ENCODE measurements at regions not wholly inside any gene's neighbourhood (a gene's known extent, or its start where the extent isn't known, plus 50 kb on each side); places are given as distances from the start of the nearest gene placed in this dataset.

- TF ChIP-seq, protein P1, sequence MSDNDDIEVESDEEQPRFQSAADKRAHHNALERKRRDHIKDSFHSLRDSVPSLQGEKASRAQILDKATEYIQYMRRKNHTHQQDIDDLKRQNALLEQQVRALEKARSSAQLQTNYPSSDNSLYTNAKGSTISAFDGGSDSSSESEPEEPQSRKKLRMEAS (IDR thresholded peaks at IDR 0.05): no peak
- TF ChIP-seq ELF1 (IDR thresholded peaks at IDR 0.05; ENCODE audit: borderline replicate concordance, low read depth): no peak
- no peak for TF ChIP-seq POLR2AphosphoS5 (IDR thresholded peaks at IDR 0.05; ENCODE audit: low read depth, low read length)
- TF ChIP-seq ZNF274 (IDR thresholded peaks at IDR 0.05; ENCODE audit: low read depth, low read length): no peak
- TF ChIP-seq SIN3A (IDR thresholded peaks at IDR 0.05; ENCODE audit: low read depth): no peak
- TF ChIP-seq, protein P2, sequence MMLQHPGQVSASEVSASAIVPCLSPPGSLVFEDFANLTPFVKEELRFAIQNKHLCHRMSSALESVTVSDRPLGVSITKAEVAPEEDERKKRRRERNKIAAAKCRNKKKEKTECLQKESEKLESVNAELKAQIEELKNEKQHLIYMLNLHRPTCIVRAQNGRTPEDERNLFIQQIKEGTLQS (IDR thresholded peaks at IDR 0.05): no peak
- no peak for TF ChIP-seq POLR2A (IDR thresholded peaks at IDR 0.05; ENCODE audit: borderline replicate concordance, extremely low read depth, insufficient read depth, insufficient read length)
- TF ChIP-seq CBX3 (IDR thresholded peaks at IDR 0.05; ENCODE audit: low read depth): no peak
Observed at GRCh38 chr13:85461621-85462020, 337.6 kb downstream of the SLITRK6 start (continued).

- H3K9me2 ChIP-seq (ENCODE audit: insufficient read depth): no peaks in the 10 kb centered on the region
- H3K4me1 ChIP-seq (ENCODE audit: control insufficient read depth in 1 of 2, insufficient read depth in 2 of 2, low read length in 2 of 2): no peaks in the 10 kb centered on the region
- ATAC-seq (no peak), DNase-seq (ENCODE audit: low read depth, low spot score) (no peak)
- no peaks in the 10 kb centered on the region for H3K27me3 ChIP-seq (ENCODE audit: insufficient read depth, low read length)
- intact Hi-C loops (cut with micrococcal nuclease): no loop called here
- RAD21 ChIA-PET (ENCODE audit: low non-redundant PET in 1 of 2, low total read pairs in 2 of 2, uncharacterized antibody in 2 of 2, unreplicated experiment in 2 of 2): no interaction called here
- POLR2A ChIA-PET: no interaction called here
- no peaks in the 10 kb centered on the region for H3K36me3 ChIP-seq (ENCODE audit: control insufficient read depth in 1 of 2, insufficient read depth in 2 of 2, low read length in 2 of 2)
- no peaks in the 10 kb centered on the region for H4K20me1 ChIP-seq (ENCODE audit: insufficient read depth)
- H2AFZ ChIP-seq (ENCODE audit: low read depth, low read length, poor library complexity, severe bottlenecking): no peak overlapping the region
- H3K79me2 ChIP-seq (ENCODE audit: insufficient read depth, low read length): no peaks in the 10 kb centered on the region
- H3K9ac ChIP-seq (ENCODE audit: low read length): no peak overlapping the region
- TF ChIP-seq SRF (IDR thresholded peaks at IDR 0.05; ENCODE audit: low read depth) (no peak), YY1 (IDR thresholded peaks at IDR 0.05; ENCODE audit: extremely low read depth, insufficient replicate concordance, low read depth, low read length) (no peak), ZNF274 (IDR thresholded peaks at IDR 0.05; ENCODE audit: low read depth, low read length) (no peak), FOSL1 (IDR thresholded peaks at IDR 0.05; ENCODE audit: low read depth) (no peak), SIN3A (IDR thresholded peaks at IDR 0.05; ENCODE audit: low read depth) (no peak), CBX3 (IDR thresholded peaks at IDR 0.05; ENCODE audit: low read depth) (no peak), SP1 (IDR thresholded peaks at IDR 0.05; ENCODE audit: low read depth) (no peak), REST (IDR thresholded peaks at IDR 0.05; ENCODE audit: low read depth) (no peak), EGR1 (IDR thresholded peaks at IDR 0.05; ENCODE audit: low read depth) (no peak), TCF7L2 (IDR thresholded peaks at IDR 0.05; ENCODE audit: borderline replicate concordance, extremely low read depth, insufficient read depth, insufficient read length) (no peak), POLR2AphosphoS5 (IDR thresholded peaks at IDR 0.05; ENCODE audit: low read depth, low read length) (no peak), EZH2 (IDR thresholded peaks at IDR 0.05) (no peak)
- no peaks in the 10 kb centered on the region for H3K9me3 ChIP-seq (ENCODE audit: control insufficient read depth in 1 of 2, insufficient read depth in 1 of 2, low read depth in 1 of 2, low read length in 2 of 2)
- BruUV-seq (replicated peaks): no TSS peak
- no peak overlapping the region for H3K4me3 ChIP-seq (replicated peaks in 1 of 2; ENCODE audit: low read depth in 1 of 2, low read length in 2 of 2)
- H3K27ac ChIP-seq (ENCODE audit: low read depth, low read length): no peak overlapping the region
- no peak overlapping the region for H3K4me2 ChIP-seq (ENCODE audit: low read length)
- CTCF ChIA-PET: no interaction called here
Observed at GRCh38 chr13:85445534-85445933, 353.7 kb downstream of the SLITRK6 start.

All from HCT116 (cell line).